ENCODE measurements at regions not wholly inside any gene's neighbourhood (a gene's known extent, or its start where the extent isn't known, plus 50 kb on each side); places are given as distances from the start of the nearest gene placed in this dataset.
A peak's percentile ranks its signal among the peaks of the same experiment; 100 is the strongest.

- Histone ChIP-seq H3K9me1 (ENCODE audit: insufficient read depth, low read length) (peaks cover 1% of the 10 kb centered on the region; the same call in 1 of the 2 replicates), H3K4me3 (ENCODE audit: insufficient read depth, low read depth, low read length) (peak overlapping the region; percentile 4; the same call in 1 of the 2 replicates), H3K27ac (ENCODE audit: insufficient read depth, low read length) (peak overlapping the region; percentile 98), H3K9ac (ENCODE audit: low read depth, low read length) (peak overlapping the region; percentile 80), H2BK20ac (ENCODE audit: low read depth, low read length) (peak overlapping the region; percentile 99), H3K14ac (replicated peaks; ENCODE audit: low read depth, low read length) (peak overlapping the region; percentile 75), H4K20me1 (ENCODE audit: insufficient read depth, low read length) (no peaks in the 10 kb centered on the region), H2AK9ac (replicated peaks; ENCODE audit: low read depth, low read length, poor library complexity) (peak overlapping the region; percentile 11), H4K91ac (ENCODE audit: insufficient read depth, low read depth, low read length) (peak overlapping the region; percentile 98), H3K4me1 (ENCODE audit: control insufficient read depth, insufficient read depth, low read length) (peaks cover 13% of the 10 kb centered on the region), H2BK15ac (ENCODE audit: low read depth, low read length) (peak overlapping the region; percentile 87; the same call in 2 of the 3 replicates), H3K18ac (ENCODE audit: low read depth, low read length) (peak overlapping the region; percentile 100), H4K8ac (ENCODE audit: low read depth in 2 of 2, low read length in 2 of 2) (peak overlapping the region; percentile 93 to 97), H2AFZ (replicated peaks; ENCODE audit: low read length, poor library complexity) (peak overlapping the region; percentile 74), H2BK120ac (ENCODE audit: low read depth, low read length) (peak overlapping the region; percentile 98), H2BK5ac (ENCODE audit: low read depth, low read length, poor library complexity, severe bottlenecking) (peak overlapping the region; percentile 98), H3K36me3 (ENCODE audit: control insufficient read depth, insufficient read depth, low read length) (no peaks in the 10 kb centered on the region), H3K56ac (ENCODE audit: extremely low read depth, insufficient read depth, low read length) (peak overlapping the region; percentile 91), H4K5ac (ENCODE audit: low read depth, low read length) (peak overlapping the region; percentile 99), H3K23ac (ENCODE audit: low read depth, low read length) (peak overlapping the region; percentile 89), H3K9me3 (ENCODE audit: control insufficient read depth, insufficient read depth, low read length) (no peaks in the 10 kb centered on the region), H3K4ac (ENCODE audit: low read depth, low read length) (peak overlapping the region; percentile 97), H3K4me2 (ENCODE audit: low read depth, low read length) (peak overlapping the region; percentile 78), H3K79me1 (ENCODE audit: low read depth in 1 of 2, low read length in 2 of 2) (no peaks in the 10 kb centered on the region), H3K27me3 (ENCODE audit: control insufficient read depth, insufficient read depth, low read length) (no peaks in the 10 kb centered on the region), H2AK5ac (ENCODE audit: low read depth, low read length) (peak overlapping the region; percentile 94)
- CTCF ChIA-PET: interaction anchor here (0.7 to 2.0 kb wide), 6 partner anchors 14 to 147 kb away, joined by 3 to 8 read pairs (median 4); no protein-coding TSS in a partner anchor
- BruUV-seq (replicated peaks): no TSS peak
- ATAC-seq (ENCODE audit: low read depth) (peak; percentile 86), DNase-seq (peak; percentile 91)
- POLR2A ChIA-PET (ENCODE audit: unreplicated experiment): interaction anchor here (0.6 to 1.2 kb wide), 6 partner anchors 8 to 115 kb away, joined by 3 to 7 read pairs (median 4); no protein-coding TSS in a partner anchor
- dilution Hi-C loops (cut with HindIII; ENCODE audit: low sequenced_read_pairs, unreplicated experiment) (no loop called here), intact Hi-C loops (cut with micrococcal nuclease) (loop anchor here (2.0 kb wide), 2 partner anchors 40 to 60 kb away; partner anchors contain the start of gene BDKRB2), in situ Hi-C loops (cut with MboI; ENCODE audit: low sequenced_read_pairs) (no loop called here)
- WGBS, 2 experiments (ENCODE audit: extremely low coverage in 2 of 2, insufficient read length in 1 of 2): no CpG with 5 or more reads among the region's 6 CpGs
- TF ChIP-seq POLR2A (IDR thresholded peaks at IDR 0.05; ENCODE audit: low read depth, low read length): no peak
- peak; percentile 59; the same call in 1 of the 2 replicates for TF ChIP-seq FOS (IDR thresholded peaks at IDR 0.05; ENCODE audit: low read depth, low read length)
- TF ChIP-seq CHD1 (IDR thresholded peaks at IDR 0.05; ENCODE audit: low read depth, low read length): no peak
- no peak for TF ChIP-seq BHLHE40 (IDR thresholded peaks at IDR 0.05; ENCODE audit: low read depth, low read length)
- TF ChIP-seq RAD21 (IDR thresholded peaks at IDR 0.05; ENCODE audit: low read length): 0 out of 2 replicates have a peak, but pooled peaks have one; percentile 22
- TF ChIP-seq CTCF (conservative IDR thresholded peaks at IDR 0.05; ENCODE audit: low read depth, low read length): no peak
These were observed 59.3 kb upstream of the BDKRB2 start for GRCh38 chr14:96145116-96145864.

All from IMR-90 (cell line).